H1 (cell line): ENCODE measurements at regions not wholly inside any gene's neighbourhood (a gene's known extent, or its start where the extent isn't known, plus 50 kb on each side); places are given as distances from the start of the nearest gene placed in this dataset.

Experiments
- HDAC6 ChIP-seq: IDR thresholded peaks from one replicate; pipeline ENCODE4 v1.7.1; 2012; ENCODE audit warnings: low read depth, mild to moderate bottlenecking, inconsistent platforms, low read length, moderate library complexity
- POLR2AphosphoS5 ChIP-seq: IDR thresholded peaks from 2 replicates; pipeline ENCODE4 v1.6.1; 2011; ENCODE audit warnings: low read depth, low read length
- TBP ChIP-seq: IDR thresholded peaks from 2 replicates; pipeline ENCODE4 v1.6.1; 2011; ENCODE audit warnings: low read depth, low read length, improper control_type of control experiment
- TCF12 ChIP-seq: IDR thresholded peaks from 2 replicates; pipeline ENCODE4 v1.6.1; 2011; ENCODE audit warnings: low read depth, mild to moderate bottlenecking, low read length

GRCh38 chr1:64320470-64320869 is 117.0 kb downstream of the UBE2U start (continued):
- TF ChIP-seq TBP: no peak
- TF ChIP-seq TCF12: no peak
- TF ChIP-seq HDAC6: no peak
- TF ChIP-seq POLR2AphosphoS5: no peak
